PC-9 (cell line): ENCODE measurements at regions not wholly inside any gene's neighbourhood (a gene's known extent, or its start where the extent isn't known, plus 50 kb on each side); places are given as distances from the start of the nearest gene placed in this dataset.

ENCODE experiments used
- BruUV-seq: library from RNA; stranded (reverse); fragments of 400-500 nt; replicated peaks from 2 replicates; lab custom pipeline; 2021; lab: Mats Ljungman, UMichigan
- CTCF ChIA-PET: fragments of 300-600 bp; sonication (Branson Sonifier 250); formaldehyde crosslinking; loops from one replicate; lab custom pipeline; 2022; ENCODE audit warnings: antibody characterized with exemption; lab: Charles Lee
- POLR2A ChIA-PET: fragments of 300-600 bp; sonication (Branson Sonifier 250); formaldehyde crosslinking; loops from one replicate; lab custom pipeline; 2022; ENCODE audit warnings: antibody characterized with exemption; ENCODE audit not compliant: unreplicated experiment; lab: Charles Lee
- DNase-seq, 2 experiments: peaks; one replicate each; pipeline versions ENCODE4 v3.0.0 to v3.0.0-alpha.2; 2015 to 2022; ENCODE audit warnings: mixed read lengths in 1 of 2
- H2AFZ ChIP-seq: fragments of 200-600 bp; sonication (generic); 2 replicates; pipeline ENCODE4 v1.8.1; 2017; ENCODE audit warnings: antibody characterized with exemption
- H3F3A ChIP-seq: fragments of 200-600 bp; sonication (generic); 2 replicates; pipeline ENCODE4 v1.8.1; 2017; ENCODE audit warnings: antibody characterized with exemption, mild to moderate bottlenecking, low read depth; ENCODE audit not compliant: insufficient read depth
- H3K27ac ChIP-seq: fragments of 200-600 bp; sonication (generic); 2 replicates; pipeline ENCODE4 v1.6.1; 2016; ENCODE audit warnings: mixed run types
- H3K27me3 ChIP-seq: fragments of 200-600 bp; sonication (generic); 2 replicates; pipeline ENCODE4 v1.6.1; 2016; ENCODE audit warnings: low read depth, mixed run types; ENCODE audit not compliant: insufficient read depth
- H3K36me3 ChIP-seq: fragments of 200-600 bp; sonication (generic); 2 replicates; pipeline ENCODE4 v1.6.1; 2016; ENCODE audit warnings: low read depth, mixed run types
- H3K4me1 ChIP-seq: fragments of 200-600 bp; sonication (generic); replicated peaks from 2 replicates; pipeline ENCODE4 v1.6.1; 2016; ENCODE audit warnings: mixed run types; ENCODE audit not compliant: insufficient read depth
- H3K4me2 ChIP-seq: fragments of 200-600 bp; sonication (generic); 2 replicates; pipeline ENCODE4 v1.6.1; 2017; ENCODE audit warnings: mixed run types
- H3K4me3 ChIP-seq: fragments of 200-600 bp; sonication (generic); 2 replicates; pipeline ENCODE4 v1.6.1; 2016; ENCODE audit warnings: mixed run types
- H3K79me2 ChIP-seq: fragments of 200-600 bp; sonication (generic); 2 replicates; pipeline ENCODE4 v1.6.1; 2017; ENCODE audit warnings: low read depth, mixed run types
- H3K9me2 ChIP-seq: fragments of 200-600 bp; sonication (generic); 2 replicates; pipeline ENCODE4 v1.8.1; 2017; ENCODE audit warnings: mild to moderate bottlenecking; ENCODE audit not compliant: insufficient read depth
- H3K9me3 ChIP-seq: fragments of 200-600 bp; sonication (generic); 2 replicates; pipeline ENCODE4 v1.8.1; 2016; ENCODE audit warnings: low read depth; ENCODE audit not compliant: insufficient read depth
- H4K20me1 ChIP-seq: fragments of 200-600 bp; sonication (generic); 2 replicates; pipeline ENCODE4 v1.8.1; 2017; ENCODE audit not compliant: insufficient read depth
- CTCF ChIP-seq: fragments of 200-600 bp; sonication (generic); conservative IDR thresholded peaks from 2 replicates; pipeline ENCODE4 v1.6.1; 2017; ENCODE audit warnings: mixed run types, antibody characterized with exemption, mild to moderate bottlenecking, moderate library complexity
- EZH2 ChIP-seq: fragments of 200-600 bp; sonication (generic); IDR thresholded peaks from 2 replicates; pipeline ENCODE4 v1.8.0; 2017; ENCODE audit warnings: antibody characterized with exemption, low read depth
- intact Hi-C: fragments of 100-400 bp; cut with micrococcal nuclease; formaldehyde crosslinking; loops from one replicate; pipeline ENCODE4 v1.10.0; 2022; ENCODE audit not compliant: unreplicated experiment

GRCh38 chr18:34643989-34644388 lies 66.1 kb upstream of the DTNA start:
- CTCF ChIA-PET = no interaction called here
- BruUV-seq = no TSS peak
- intact Hi-C loops = no loop called here

GRCh38 chr18:34647251-34647650 lies 62.8 kb upstream of the DTNA start:
- DNase-seq = no peak
- H3F3A ChIP-seq = no peaks in the 10 kb centered on the region
- H3K4me1 ChIP-seq = no peaks in the 10 kb centered on the region
- H3K4me2 ChIP-seq = no peak overlapping the region
- no peak overlapping the region for H3K4me3 ChIP-seq
- no peaks in the 10 kb centered on the region for H3K9me3 ChIP-seq
- ChIA-PET CTCF (no interaction called here), POLR2A (no interaction called here)
- TF ChIP-seq EZH2 (no peak), CTCF (no peak)
- no TSS peak for BruUV-seq
- intact Hi-C loops = no loop called here
- H3K79me2 ChIP-seq = no peaks in the 10 kb centered on the region
- no peak overlapping the region for H3K27ac ChIP-seq
- no peaks in the 10 kb centered on the region for H3K36me3 ChIP-seq
- no peak overlapping the region for H2AFZ ChIP-seq
- no peaks in the 10 kb centered on the region for H3K27me3 ChIP-seq
- H4K20me1 ChIP-seq = no peaks in the 10 kb centered on the region
- no peaks in the 10 kb centered on the region for H3K9me2 ChIP-seq

More at GRCh38 chr18:34643989-34644388, 66.1 kb upstream of the DTNA start:
- POLR2A ChIA-PET = no interaction called here
- H2AFZ ChIP-seq = no peak overlapping the region
- H3K4me1 ChIP-seq = no peaks in the 10 kb centered on the region
- no peak overlapping the region for H3K27ac ChIP-seq
- H3K27me3 ChIP-seq = no peaks in the 10 kb centered on the region
- no peak for DNase-seq
- no peaks in the 10 kb centered on the region for H3F3A ChIP-seq
- H3K79me2 ChIP-seq = no peaks in the 10 kb centered on the region
- no peak overlapping the region for H3K4me2 ChIP-seq
- H3K4me3 ChIP-seq = no peak overlapping the region
- no peaks in the 10 kb centered on the region for H3K36me3 ChIP-seq
- H3K9me3 ChIP-seq = no peaks in the 10 kb centered on the region
- TF ChIP-seq EZH2 (no peak), CTCF (no peak)
- no peaks in the 10 kb centered on the region for H3K9me2 ChIP-seq
- no peaks in the 10 kb centered on the region for H4K20me1 ChIP-seq

GRCh38 chr18:34648269-34648985 lies 61.7 kb upstream of the DTNA start:
- H3K27me3 ChIP-seq = no peaks in the 10 kb centered on the region
- no peak overlapping the region for H3K4me2 ChIP-seq
- CTCF ChIA-PET = interaction anchor here (0.6 kb wide), 1 partner anchor 424 kb away, joined by 3 read pairs; the partner anchor contains the start of gene NOL4
- POLR2A ChIA-PET = no interaction called here
- no peak overlapping the region for H2AFZ ChIP-seq
- no peaks in the 10 kb centered on the region for H3K4me1 ChIP-seq
- BruUV-seq = no TSS peak
- H3K27ac ChIP-seq = no peak overlapping the region
- no peak overlapping the region for H3K4me3 ChIP-seq
- no peaks in the 10 kb centered on the region for H3K9me3 ChIP-seq
- no peaks in the 10 kb centered on the region for H4K20me1 ChIP-seq
- DNase-seq = no peak
- no peaks in the 10 kb centered on the region for H3K79me2 ChIP-seq
- no peaks in the 10 kb centered on the region for H3K36me3 ChIP-seq
- intact Hi-C loops = no loop called here
- H3K9me2 ChIP-seq = no peaks in the 10 kb centered on the region
- H3F3A ChIP-seq = no peaks in the 10 kb centered on the region
- TF ChIP-seq CTCF (no peak), EZH2 (no peak)
